Right cardiac atrium (tissue), 5 donors: ENCODE measurements at regions not wholly inside any gene's neighbourhood (a gene's known extent, or its start where the extent isn't known, plus 50 kb on each side); places are given as distances from the start of the nearest gene placed in this dataset.

Source experiments
- ATAC-seq, 2 donors: fragments of 200-7000 bp; cut with Tn5 transposase; one replicate each; pipeline versions ENCODE4 v1.8.0 to v1.9.1; 2020; ENCODE audit warnings: moderate library complexity in 2 of 2, mild to moderate bottlenecking in 1 of 2
- DNase-seq, 3 donors: peaks; one replicate each; pipeline ENCODE4 v3.0.0-alpha.2; 2020
- H3K27ac ChIP-seq: one replicate; pipeline ENCODE4 v1.5.1; 2013; ENCODE audit warnings: mild to moderate bottlenecking, low read length, control low read depth, moderate library complexity
- H3K27me3 ChIP-seq: one replicate; pipeline ENCODE4 v1.6.1; 2013; ENCODE audit not compliant: control insufficient read depth, insufficient read depth
- H3K4me1 ChIP-seq: one replicate; pipeline ENCODE4 v1.6.1; 2013; ENCODE audit warnings: low read length; ENCODE audit not compliant: control insufficient read depth, insufficient read depth
- H3K4me3 ChIP-seq: one replicate; pipeline ENCODE4 v1.5.1; 2013; ENCODE audit warnings: low read length, control low read depth
- H3K9me3 ChIP-seq: one replicate; pipeline ENCODE4 v1.6.1; 2013; ENCODE audit warnings: low read length; ENCODE audit not compliant: control insufficient read depth
- WGBS: extraction: QIAGEN DNeasy Blood & Tissue Kit; methylation state at CpG from one replicate; pipeline ENCODE4 v1.1.7; 2013; 5-methylcytosine and 5-hydroxymethylcytosine counted together
- intact Hi-C, 4 donors: fragments of 100-400 bp; cut with DNase I; formaldehyde crosslinking; loops; one replicate each; pipeline versions ENCODE4 v1.11.0 to v1.14.0; 2022 to 2023
- donor health status: healthy with polysubstance abuse.
- donor health status: DM: no; HTN: yes; CAD: no.
- donor health status: DM: no; HTN: no; CAD: no.
- donor health status: DM: no; HTN: yes; CAD: no; lungs with severe emphysema.
- donor health status: DM: yes; HTN: yes; CAD: no.

DNA sequence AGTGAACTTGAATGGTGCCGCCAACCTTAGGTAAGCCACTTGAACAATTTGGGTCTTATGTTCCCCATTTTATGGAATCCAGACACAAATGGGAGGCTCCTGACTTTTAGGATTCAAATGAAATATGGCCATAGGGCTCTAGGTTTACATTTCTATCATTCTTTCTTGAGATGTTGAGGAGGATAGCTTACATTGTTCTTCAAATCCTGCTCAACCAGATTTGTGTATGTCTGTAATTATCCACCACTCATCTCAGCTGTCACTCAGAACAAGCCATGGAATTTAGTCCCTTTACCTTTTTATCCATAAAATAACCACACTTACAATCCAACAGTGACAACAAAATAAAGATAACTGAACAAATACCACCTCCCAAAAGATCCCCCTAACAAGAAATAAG lies 682.9 kb upstream of the PTBP2 start:
- H3K4me3 ChIP-seq = no peak overlapping the region
- no peaks in the 10 kb centered on the region for H3K27me3 ChIP-seq
- H3K4me1 ChIP-seq = no peaks in the 10 kb centered on the region
- no peak for ATAC-seq
- no peak for DNase-seq
- 97% methylated on average over 1 of the region's 1 CpG for WGBS
- H3K9me3 ChIP-seq = no peaks in the 10 kb centered on the region
- no peak overlapping the region for H3K27ac ChIP-seq
- intact Hi-C loops = no loop called here

DNA sequence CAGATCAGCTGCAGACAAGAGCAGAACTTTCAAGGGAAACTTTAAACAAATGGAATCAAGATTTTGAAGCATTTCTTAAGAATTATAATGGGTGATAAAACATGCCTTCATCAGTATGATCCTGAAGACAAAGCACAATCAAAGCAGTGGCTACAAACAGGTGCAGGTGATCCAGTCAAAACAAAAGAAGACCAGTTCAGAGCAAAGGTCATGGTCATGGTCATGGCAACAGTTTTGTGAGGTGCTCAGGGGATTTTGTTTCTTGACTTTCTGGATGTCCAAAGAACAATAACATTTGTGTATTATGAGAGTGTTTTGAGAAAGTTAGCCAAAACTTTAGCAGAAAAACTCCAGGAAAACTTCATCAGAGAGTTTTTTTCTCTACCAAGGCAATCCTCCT lies 681.7 kb upstream of the PTBP2 start:
- ATAC-seq = no peak
- no peak overlapping the region for H3K27ac ChIP-seq
- no peaks in the 10 kb centered on the region for H3K9me3 ChIP-seq
- DNase-seq = no peak
- H3K4me1 ChIP-seq = no peaks in the 10 kb centered on the region
- H3K4me3 ChIP-seq = no peak overlapping the region
- intact Hi-C loops = no loop called here
- H3K27me3 ChIP-seq = no peaks in the 10 kb centered on the region

DNA sequence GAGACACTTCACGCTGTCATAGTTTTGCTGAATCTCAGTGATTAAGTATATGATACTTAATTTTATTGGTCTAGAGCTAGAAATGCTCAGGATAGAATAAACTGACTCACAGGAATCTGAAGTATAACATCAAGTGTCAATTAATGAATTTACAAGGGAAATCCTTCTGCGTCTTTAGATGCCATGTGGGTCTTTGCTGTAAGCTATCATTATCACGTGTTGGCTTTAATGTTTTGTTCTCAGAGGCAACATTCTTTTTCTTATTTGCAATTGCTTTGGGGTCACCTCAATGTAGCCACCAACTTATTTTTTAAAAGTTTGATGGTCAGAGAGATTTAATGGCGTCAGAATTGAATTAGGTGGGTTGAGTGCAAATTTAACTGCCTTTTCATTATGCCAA lies 680.1 kb upstream of the PTBP2 start:
- 90% methylated on average over 4 of the region's 4 CpGs for WGBS
- DNase-seq (no peak), ATAC-seq (no peak)
- Histone ChIP-seq H3K4me3 (no peak overlapping the region), H3K9me3 (no peaks in the 10 kb centered on the region), H3K27ac (no peak overlapping the region), H3K4me1 (no peaks in the 10 kb centered on the region), H3K27me3 (no peaks in the 10 kb centered on the region)
- intact Hi-C loops = no loop called here

DNA sequence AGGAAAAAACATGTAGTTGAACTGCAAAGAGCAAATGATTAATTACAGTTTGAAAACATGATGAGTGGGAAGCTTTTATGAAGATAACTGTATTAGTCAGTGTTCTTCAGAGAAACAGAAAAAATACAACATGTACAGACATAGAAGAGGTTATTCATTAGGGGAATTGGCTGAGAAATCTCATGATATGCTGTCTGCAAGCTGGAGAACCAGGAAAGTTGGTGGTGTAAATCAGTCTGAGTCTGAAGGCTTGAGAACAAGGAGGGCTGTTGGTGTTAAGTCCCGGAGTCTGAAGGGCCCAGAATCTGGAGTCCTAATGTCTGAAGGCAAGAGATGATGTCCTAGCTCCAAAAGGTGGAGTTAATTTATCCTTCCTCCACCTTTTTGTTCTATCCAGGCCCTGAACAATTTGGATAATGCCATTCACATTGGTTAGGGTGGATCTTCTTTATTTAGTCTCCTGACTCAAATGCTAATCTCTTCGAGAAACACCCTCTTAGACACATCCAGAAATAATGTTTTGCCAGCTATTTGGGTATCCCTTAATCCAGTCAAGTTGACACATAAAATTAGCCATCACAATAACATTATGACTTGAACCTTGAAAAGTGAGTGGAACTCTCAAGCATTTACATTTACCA lies 672.9 kb upstream of the PTBP2 start:
- intact Hi-C loops = no loop called here
- ATAC-seq = no peak

DNA sequence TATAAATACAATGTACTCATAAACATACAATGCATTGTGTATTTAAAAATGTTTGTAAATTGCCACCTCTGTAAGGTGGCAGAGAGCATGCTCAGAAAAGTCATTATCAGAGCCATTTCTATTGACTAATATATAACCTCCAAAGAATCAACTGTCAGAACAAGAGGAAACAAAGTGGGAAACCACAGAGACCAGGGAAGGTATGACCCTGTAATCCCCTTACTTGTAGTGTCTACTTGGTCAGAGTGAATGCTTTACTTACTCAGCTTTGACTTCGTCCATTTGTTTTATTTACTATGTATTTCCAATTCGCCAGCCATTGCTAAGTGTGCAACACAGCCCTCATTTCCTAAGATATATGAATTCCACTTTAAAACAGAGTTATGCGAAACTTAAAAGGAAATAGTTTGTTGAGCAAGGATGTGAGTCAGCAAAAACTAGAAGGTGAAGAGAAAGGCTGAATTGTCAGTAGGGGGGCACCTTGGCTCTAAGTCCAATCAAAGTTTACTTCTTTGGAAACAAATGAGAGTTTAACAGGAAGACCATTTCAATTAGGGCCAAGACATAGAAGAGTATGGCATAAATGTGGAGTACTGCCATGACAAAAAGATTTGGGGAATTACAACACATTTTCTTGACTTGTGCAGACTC lies 671.7 kb upstream of the PTBP2 start:
- no peaks in the 10 kb centered on the region for H3K4me1 ChIP-seq
- no peak overlapping the region for H3K4me3 ChIP-seq
- no peaks in the 10 kb centered on the region for H3K27me3 ChIP-seq
- WGBS = 72% methylated on average over 3 of the region's 3 CpGs
- intact Hi-C loops = no loop called here
- H3K27ac ChIP-seq = no peak overlapping the region
- ATAC-seq (no peak), DNase-seq (no peak)
- H3K9me3 ChIP-seq = no peaks in the 10 kb centered on the region

More for the DNA sequence above, 672.9 kb upstream of the PTBP2 start:
- no peaks in the 10 kb centered on the region for H3K9me3 ChIP-seq
- H3K4me3 ChIP-seq = no peak overlapping the region
- H3K27me3 ChIP-seq = no peaks in the 10 kb centered on the region
- H3K27ac ChIP-seq = no peak overlapping the region
- no peaks in the 10 kb centered on the region for H3K4me1 ChIP-seq
- no peak for DNase-seq
- 65% methylated on average over 2 of the region's 2 CpGs for WGBS

DNA sequence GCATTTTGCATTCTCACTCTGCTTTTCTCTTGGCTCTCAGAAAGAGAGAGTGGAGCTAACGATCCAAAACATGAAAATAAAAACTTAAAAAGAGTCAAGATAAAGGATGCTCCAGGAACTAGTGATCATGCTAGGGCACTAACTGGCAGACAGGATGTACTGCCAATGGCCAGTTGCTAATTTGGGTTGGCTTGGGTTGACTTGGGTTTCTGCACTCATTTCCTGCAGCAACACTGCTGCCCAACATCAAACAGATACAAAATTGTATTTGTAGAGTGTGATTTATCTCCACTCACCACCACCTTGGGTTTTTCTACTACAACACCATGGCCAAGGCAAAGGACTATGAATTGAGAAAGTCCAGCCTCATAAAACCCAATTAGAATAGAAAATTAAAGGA lies 662.3 kb upstream of the PTBP2 start:
- DNase-seq = no peak
- Histone ChIP-seq H3K27me3 (no peaks in the 10 kb centered on the region), H3K4me1 (no peaks in the 10 kb centered on the region), H3K27ac (no peak overlapping the region), H3K9me3 (no peaks in the 10 kb centered on the region), H3K4me3 (no peak overlapping the region)
- no peak for ATAC-seq
- WGBS = 63% methylated on average over 1 of the region's 1 CpG
- intact Hi-C loops = no loop called here

DNA sequence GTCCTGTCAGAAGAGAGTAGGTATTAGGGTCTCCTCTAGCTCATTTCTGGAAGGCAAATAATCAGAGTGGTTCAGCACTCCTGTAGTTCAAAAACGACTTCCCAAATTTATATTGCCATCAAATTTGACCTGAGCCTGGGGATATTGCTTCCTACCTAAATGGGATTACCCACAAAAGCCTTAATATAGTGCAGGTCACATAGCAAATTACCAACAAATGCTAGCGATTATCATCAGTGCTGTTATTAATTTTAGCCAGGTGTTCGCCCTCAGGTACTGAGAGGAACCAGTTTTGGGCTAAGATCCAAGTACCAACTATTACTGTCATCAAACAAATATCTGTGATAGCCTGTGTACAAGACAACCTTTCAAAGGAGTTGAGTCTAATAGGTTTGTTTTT lies 661.8 kb upstream of the PTBP2 start:
- ATAC-seq (no peak), DNase-seq (no peak)
- H3K4me3 ChIP-seq = no peak overlapping the region
- H3K4me1 ChIP-seq = no peaks in the 10 kb centered on the region
- WGBS = 87% methylated on average over 3 of the region's 3 CpGs
- H3K9me3 ChIP-seq = no peaks in the 10 kb centered on the region
- no peak overlapping the region for H3K27ac ChIP-seq
- no peaks in the 10 kb centered on the region for H3K27me3 ChIP-seq
- intact Hi-C loops = no loop called here

DNA sequence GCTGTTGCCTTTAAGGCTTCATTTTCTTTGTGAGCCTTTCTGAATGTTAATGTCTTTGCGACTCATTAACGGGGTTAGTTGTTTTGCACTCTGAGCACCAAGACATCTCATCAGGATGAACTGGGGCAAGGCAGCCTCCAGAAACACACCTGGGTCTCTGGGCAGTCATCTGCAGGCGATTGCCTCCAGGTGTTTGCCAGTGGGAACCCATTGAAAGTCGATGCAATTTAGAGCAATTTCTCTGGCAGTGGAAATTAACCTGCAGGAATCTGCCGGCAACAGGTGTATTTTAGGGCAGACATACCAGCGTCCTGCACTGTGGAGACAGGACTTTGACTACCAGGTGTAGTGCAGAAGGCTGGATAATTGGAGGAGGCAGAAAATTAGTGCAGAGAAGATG lies 661.0 kb upstream of the PTBP2 start:
- ATAC-seq (no peak), DNase-seq (no peak)
- H3K4me3 ChIP-seq = no peak overlapping the region
- H3K9me3 ChIP-seq = no peaks in the 10 kb centered on the region
- H3K27ac ChIP-seq = no peak overlapping the region
- no peaks in the 10 kb centered on the region for H3K4me1 ChIP-seq
- WGBS = 67% methylated on average over 6 of the region's 6 CpGs
- no peaks in the 10 kb centered on the region for H3K27me3 ChIP-seq
- intact Hi-C loops = no loop called here

DNA sequence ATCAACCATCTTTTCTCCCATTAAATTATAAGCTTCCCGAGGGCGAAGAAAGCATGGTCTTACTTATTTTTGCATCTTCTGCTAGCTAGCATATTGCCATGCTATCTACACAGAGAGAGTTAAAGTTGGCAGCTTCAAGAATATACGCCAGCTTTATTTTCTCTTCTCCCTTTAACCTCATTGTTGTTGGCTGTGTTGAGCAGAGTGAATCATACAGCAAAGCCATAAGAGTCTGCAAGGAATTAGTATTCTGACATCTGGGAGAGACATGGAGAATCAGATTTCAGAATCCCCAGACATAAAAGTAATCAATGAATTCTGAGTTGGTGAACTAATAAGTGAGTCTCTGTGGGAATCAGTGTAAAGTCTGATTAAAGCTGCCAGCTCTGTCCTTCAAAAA lies 649.6 kb upstream of the PTBP2 start:
- no peaks in the 10 kb centered on the region for H3K4me1 ChIP-seq
- DNase-seq = no peak
- no peak overlapping the region for H3K4me3 ChIP-seq
- no peak for ATAC-seq
- no peaks in the 10 kb centered on the region for H3K27me3 ChIP-seq
- no peak overlapping the region for H3K27ac ChIP-seq
- WGBS = 90% methylated on average over 3 of the region's 3 CpGs
- H3K9me3 ChIP-seq = no peaks in the 10 kb centered on the region
- intact Hi-C loops = no loop called here

DNA sequence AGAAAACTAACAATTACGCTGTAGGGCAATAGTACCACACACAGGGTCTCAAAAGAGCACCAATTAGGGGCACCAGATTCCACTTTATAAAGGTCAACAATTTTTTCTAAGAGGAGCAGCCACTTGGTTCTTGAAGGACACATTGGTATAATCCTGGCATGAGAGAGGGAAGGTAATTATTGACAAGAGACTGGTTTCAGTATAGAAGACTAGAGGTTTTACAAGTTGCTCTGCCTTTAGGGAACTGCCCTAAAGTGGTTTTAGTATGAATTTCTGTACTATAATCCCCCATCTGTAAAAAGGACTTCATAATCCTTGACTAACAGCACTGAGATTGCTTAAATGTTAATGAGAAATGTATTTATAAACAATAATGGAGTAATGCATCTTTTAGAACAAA lies 648.5 kb upstream of the PTBP2 start:
- intact Hi-C loops = no loop called here

DNA sequence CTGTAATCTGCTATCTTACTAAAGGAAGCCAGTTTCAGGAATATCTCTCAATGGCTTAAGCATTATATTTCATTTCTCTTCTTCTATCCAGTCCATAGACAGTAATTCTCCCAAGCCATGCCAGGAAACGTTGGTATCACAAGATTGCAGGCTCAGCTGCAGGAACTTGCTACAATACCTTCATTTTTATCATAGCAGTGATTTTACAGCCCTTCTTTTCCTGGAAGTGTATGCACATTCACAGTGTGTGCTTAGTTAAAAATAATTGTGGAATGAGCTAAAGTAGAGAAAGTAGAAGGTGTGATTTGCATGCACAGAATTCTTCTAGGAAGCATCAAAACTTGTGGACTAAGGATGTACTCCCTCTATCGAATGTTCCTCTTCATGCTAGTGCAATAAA lies 647.2 kb upstream of the PTBP2 start:
- H3K27ac ChIP-seq = no peak overlapping the region
- 11% methylated on average over 2 of the region's 2 CpGs for WGBS

More for the DNA sequence above, 648.5 kb upstream of the PTBP2 start:
- Histone ChIP-seq H3K4me3 (no peak overlapping the region), H3K27me3 (no peaks in the 10 kb centered on the region), H3K9me3 (no peaks in the 10 kb centered on the region), H3K27ac (no peak overlapping the region), H3K4me1 (no peaks in the 10 kb centered on the region)
- ATAC-seq (no peak), DNase-seq (no peak)
- 92% methylated on average over 1 of the region's 1 CpG for WGBS

More for the DNA sequence above, 647.2 kb upstream of the PTBP2 start:
- DNase-seq (no peak), ATAC-seq (no peak)
- Histone ChIP-seq H3K9me3 (no peaks in the 10 kb centered on the region), H3K4me1 (no peaks in the 10 kb centered on the region), H3K4me3 (no peak overlapping the region), H3K27me3 (no peaks in the 10 kb centered on the region)
- intact Hi-C loops = no loop called here
